GOT3 (cell line): ENCODE measurements at regions not wholly inside any gene's neighbourhood (a gene's known extent, or its start where the extent isn't known, plus 50 kb on each side); places are given as distances from the start of the nearest gene placed in this dataset.
A peak's percentile ranks its signal among the peaks of the same experiment; 100 is the strongest.

Source experiments
- DNase-seq: peaks from one replicate; lab custom pipeline; 2025; ENCODE audit warnings: mixed read lengths; lab: John Stamatoyannopoulos, UW

- DNase-seq = no peak
These were observed 53.8 kb upstream of the VCX start for GRCh38 chrX:7789200-7789599.

- DNase-seq = no peak
These were observed 54.6 kb upstream of the VCX start for GRCh38 chrX:7788334-7788733.

- no peak for DNase-seq
These were observed 55.3 kb upstream of the VCX start for GRCh38 chrX:7787714-7788113.

- DNase-seq = no peak
These were observed 58.4 kb upstream of the VCX start for GRCh38 chrX:7784580-7784979.

DNA sequence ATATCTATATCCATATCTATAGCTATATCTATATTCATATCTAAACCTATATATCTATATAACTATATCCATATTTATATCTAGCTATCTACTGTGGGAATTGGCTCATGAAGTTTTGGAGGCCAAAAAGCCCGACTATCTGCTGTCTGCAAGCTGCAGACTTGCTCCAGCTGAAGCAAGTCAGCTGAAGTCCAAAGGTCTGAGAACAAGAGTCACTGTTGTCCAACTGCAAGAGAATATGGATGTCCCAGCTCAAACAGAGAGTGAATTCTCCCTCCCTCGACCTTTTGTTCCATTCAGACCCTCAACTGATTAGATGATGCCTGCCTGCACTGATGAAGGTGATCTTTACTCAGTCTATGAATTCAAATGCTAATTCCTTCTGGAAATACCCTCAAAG, 63.3 kb upstream of the VCX start:
- no peak for DNase-seq

DNA sequence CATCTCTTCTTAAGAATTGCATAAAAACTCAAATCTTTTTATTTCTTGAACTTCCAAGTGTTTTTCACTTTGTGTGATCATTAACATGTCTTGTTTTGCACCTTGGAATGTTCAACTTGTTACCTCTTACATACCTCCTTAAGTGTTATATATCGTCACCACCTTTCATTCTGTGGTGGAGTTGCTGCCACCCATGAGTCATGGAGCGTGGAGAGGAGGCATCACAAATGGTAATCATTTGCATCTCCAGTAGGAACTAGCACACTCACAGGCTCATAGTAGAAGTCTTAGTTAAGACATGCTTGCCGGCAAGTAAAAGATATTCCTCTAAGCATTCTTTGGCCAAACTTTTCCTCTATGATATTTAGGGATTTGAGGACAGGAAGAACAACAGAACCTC, 67.0 kb upstream of the VCX start:
- DNase-seq = no peak

DNA sequence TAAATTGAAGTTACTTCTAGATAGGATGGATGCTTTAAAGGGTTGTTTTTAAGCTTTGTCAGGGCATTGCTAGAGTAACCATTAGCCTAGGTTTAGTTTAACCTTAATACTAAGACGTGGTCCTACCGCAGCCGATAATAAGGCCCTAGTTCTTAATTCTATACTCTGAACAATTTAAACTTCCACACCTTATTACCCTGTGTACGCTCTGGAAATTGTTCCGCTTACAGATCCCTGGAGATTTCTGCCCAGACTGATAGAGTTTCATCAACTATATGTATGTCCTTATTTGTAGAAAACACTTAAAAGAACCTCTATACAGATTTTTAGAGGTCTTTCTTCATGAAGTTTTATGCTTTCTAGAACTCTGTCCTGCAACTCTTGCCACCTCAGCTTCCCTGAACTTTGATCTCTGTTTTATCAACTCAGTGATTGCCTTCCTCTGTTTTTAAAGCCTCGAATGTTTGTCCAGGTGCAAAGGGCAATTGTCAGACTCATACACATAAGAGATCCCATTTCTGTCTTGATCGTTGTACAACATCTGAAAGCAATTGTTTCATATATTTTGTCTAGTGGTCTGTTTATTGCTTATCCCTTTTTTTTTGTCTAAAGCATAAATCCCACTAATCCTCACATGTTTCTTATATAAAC, 71.1 kb upstream of the VCX start:
- no peak for DNase-seq

- no peak for DNase-seq
These were observed 83.1 kb upstream of the VCX start for GRCh38 chrX:7759830-7760229.

GRCh38 chrX:7746856-7747255, 96.1 kb upstream of the VCX start:
- DNase-seq = no peak

DNA sequence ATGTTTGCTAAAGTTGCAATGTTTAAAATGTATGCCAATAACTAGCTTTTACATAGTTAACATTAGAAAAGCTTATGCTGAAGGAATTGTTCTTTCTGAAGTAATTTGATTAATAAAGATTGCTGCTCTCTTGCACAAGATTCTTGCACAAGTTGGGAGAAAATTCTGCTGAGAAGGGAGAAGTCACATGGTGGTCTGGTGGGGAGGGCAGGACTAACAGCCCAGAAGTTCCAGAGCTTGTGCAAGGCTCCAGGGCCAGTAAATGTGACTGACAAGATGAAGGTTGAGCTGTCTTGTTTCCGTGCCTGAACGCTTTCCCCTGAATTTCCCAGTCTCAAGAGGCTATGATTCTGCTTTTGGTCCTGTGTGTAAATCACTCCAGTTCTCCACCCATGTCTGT, 112.9 kb upstream of the VCX start:
- peak; percentile 57 for DNase-seq

DNA sequence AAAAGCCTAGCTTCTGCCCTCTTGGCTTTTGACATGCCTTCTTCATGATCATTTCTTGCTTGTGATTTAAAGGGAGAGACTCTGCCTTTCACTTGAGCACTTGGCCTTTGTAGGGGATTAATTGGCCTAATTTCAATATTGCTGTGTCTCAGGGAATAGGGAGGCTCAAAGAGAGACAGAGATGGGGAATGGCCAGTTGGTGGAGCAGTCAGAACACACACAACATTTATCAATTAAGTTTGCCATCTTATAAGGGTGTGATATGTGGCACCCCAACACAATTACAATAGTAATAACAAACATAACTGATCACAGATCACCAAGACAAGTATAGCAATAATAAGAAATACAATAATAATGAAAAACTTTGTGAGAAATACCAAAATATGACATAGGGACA, 122.5 kb upstream of the VCX start:
- no peak for DNase-seq

GRCh38 chrX:7714351-7714750, 128.6 kb upstream of the VCX start:
- no peak for DNase-seq

DNA sequence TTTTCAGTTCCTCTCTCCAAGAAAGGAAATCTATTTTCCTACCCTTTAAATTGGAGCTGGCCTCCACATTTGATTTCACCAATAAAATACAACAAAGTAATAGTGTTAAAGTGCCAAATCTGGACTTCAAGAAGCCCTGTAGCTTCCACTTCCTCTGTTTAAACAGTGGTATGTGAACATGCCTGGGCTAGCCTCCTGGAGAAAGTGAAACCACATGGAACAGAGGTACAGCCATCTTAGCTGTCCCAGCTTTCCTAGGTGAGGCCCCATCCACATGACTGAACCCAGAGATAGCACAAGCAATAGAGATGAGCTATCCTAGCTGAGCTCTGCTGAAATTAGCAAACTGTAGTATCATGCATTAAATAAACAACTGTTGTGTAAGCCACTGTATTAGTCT, 131.8 kb upstream of the VCX start:
- no peak for DNase-seq

DNA sequence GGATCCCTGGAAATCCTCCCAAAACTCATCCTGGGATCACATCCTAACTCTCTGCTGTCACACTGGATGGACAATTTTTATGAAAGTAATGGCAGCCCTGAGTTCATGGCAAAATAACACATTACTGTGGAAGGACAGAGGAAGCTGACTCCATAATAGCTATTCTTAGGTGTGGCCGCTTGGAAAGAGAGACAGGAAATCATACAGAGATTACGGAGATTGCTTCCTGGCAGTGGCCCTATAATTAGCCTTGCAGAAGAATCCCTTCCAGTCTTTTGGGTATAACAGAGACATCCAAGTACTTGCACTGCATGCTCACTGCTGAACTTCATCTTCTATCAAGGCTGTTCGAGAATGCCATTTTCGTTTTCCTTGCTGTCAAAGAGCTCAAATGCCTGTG, 133.1 kb upstream of the VCX start:
- DNase-seq = no peak

DNA sequence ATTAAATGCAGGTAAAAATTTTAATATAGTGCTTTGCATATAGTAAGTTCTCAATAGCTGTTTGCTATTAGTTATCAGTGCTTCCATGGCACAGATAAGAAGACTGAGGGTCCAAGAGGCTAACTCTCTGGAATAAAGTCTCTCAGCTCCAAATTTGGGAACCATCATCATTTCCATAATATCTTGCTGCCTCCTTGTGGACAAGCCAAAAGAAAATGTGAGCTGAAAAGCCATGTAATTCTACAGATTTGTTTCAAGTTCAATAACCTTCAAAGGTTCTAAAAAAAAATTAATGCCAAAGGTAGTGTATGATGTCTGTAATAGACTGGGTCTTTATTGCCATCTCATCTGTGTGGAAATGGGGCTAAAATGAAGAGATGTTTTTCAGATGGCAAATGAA, 136.9 kb upstream of the VCX start:
- DNase-seq = no peak

GRCh38 chrX:7704205-7704604, 138.8 kb upstream of the VCX start:
- DNase-seq = no peak

DNA sequence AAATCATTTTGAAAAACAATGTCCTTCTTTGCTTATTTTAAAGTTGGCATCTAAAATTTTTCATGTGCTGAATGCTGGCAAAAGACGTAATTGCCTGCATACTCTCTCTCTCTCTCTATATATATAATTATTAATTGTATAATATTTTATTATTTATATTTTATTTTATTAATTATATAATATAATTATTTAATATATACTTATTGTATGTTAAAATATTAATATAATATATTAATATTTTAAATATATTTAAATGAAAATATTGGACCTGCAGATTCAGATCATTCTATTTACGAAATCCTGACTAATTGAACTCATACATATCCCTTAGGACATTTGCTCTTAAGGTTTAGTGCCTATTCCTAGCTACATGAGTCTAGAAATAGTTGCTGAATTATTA, 144.7 kb upstream of the VCX start:
- DNase-seq = no peak

- no peak for DNase-seq
These were observed 152.1 kb upstream of the VCX start for GRCh38 chrX:7690842-7691241.

- no peak for DNase-seq
These were observed 153.1 kb upstream of the VCX start for GRCh38 chrX:7689791-7690412.

GRCh38 chrX:7680181-7680580, 162.8 kb upstream of the VCX start:
- no peak for DNase-seq

DNA sequence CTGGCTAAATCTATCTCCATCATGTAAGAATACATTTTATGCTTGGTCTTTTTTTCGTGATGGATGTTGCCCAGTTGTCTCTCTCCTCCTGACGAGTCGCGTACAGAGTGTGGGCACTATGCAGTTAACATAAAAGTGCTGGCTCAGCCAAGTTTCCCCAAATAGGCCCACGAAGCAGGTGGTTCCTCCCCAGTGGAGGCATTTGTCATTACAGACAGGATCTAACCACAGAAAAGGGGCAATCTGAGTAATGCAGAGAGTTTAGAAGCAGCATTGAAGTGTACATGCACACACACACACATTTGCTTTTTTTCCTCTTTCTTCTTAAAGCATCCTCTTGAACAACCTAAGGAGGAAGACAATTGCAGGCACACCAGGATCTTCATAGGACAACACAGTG, 188.7 kb upstream of the VCX start:
- DNase-seq = no peak

GRCh38 chrX:7647831-7648230, 195.1 kb upstream of the VCX start:
- no peak for DNase-seq

DNA sequence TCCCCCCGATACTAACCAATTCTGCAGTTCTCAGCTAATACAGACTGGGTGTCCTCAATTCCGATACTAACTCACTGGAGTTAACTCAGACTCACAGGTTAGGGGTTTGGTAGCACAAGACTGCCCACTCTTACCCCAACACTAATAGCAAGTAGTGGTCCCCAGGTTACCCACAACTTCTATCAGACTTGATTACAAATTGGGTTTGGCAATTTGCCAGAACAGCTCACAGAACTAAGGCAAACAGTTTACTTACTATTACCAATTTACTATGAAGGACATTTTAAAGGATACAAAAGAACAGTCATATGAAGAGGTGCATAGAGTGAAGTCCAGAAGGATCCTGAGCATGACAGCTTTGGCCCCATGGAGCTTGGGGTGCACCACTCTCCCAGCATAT, 201.8 kb upstream of the VCX start:
- DNase-seq = no peak

DNA sequence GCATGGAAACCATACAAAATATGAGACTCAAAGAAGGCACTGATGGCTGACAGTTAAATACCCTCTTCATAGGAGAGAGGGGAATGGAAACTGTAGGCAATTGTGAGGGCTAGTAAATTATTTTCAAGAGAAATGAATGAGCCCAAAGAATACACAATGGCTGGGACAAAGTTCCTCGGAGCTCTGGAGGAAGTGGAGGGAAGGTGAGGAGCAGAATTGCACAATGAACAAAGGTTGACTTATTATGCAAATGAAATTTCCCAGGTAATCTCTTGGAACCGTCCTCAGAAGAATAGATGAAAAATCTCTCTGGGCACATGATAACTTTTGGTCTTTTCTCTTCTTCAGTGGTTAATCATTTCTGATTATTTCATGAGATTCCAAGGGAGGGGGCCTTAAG, 202.6 kb upstream of the VCX start:
- DNase-seq = no peak
